ENCODE measurements at regions not wholly inside any gene's neighbourhood (a gene's known extent, or its start where the extent isn't known, plus 50 kb on each side); places are given as distances from the start of the nearest gene placed in this dataset.
"Not testable (repeated sequence)": the region's sequence is repeated elsewhere in the genome, so short reads cannot be mapped to it uniquely, and the experiment has no call there.

- Histone ChIP-seq H3K4me1 (ENCODE audit: insufficient read depth, low read length) (no peaks in the 10 kb centered on the region), H3K27ac (ENCODE audit: low read depth, low read length) (no peak overlapping the region), H3K9ac (ENCODE audit: low read length) (no peak overlapping the region), H4K20me1 (ENCODE audit: insufficient read depth, low read length) (no peaks in the 10 kb centered on the region), H3K27me3 (ENCODE audit: insufficient read depth, low read length) (no peaks in the 10 kb centered on the region), H3K4me3 (ENCODE audit: insufficient read depth, low read depth, low read length) (no peak overlapping the region), H3K4me2 (ENCODE audit: low read length) (no peak overlapping the region), H3K9me3 (ENCODE audit: insufficient read depth, low read depth, low read length) (no peaks in the 10 kb centered on the region), H2AFZ (ENCODE audit: low read depth, low read length) (no peak overlapping the region), H3K36me3 (ENCODE audit: insufficient read depth, low read length) (no peaks in the 10 kb centered on the region), H3K79me2 (ENCODE audit: insufficient read depth, low read length) (no peaks in the 10 kb centered on the region)
- no peak for DNase-seq (ENCODE audit: low read depth)
- Mint-ChIP-seq H3K4me3 (ENCODE audit: unreplicated experiment) (no peak overlapping the region), H3K4me1 (ENCODE audit: low read depth, unreplicated experiment) (peaks cover 4% of the 10 kb centered on the region), H3K27ac (ENCODE audit: unreplicated experiment) (no peak overlapping the region), H3K36me3 (ENCODE audit: low read depth, unreplicated experiment) (no peaks in the 10 kb centered on the region), H3K27me3 (ENCODE audit: low read depth, unreplicated experiment) (no peaks in the 10 kb centered on the region), H3K9me3 (ENCODE audit: unreplicated experiment) (peaks cover 3% of the 10 kb centered on the region)
- no peak for FAIRE-seq
- no peak for TF ChIP-seq CTCF (IDR thresholded peaks at IDR 0.05; ENCODE audit: insufficient read depth, low read depth, low read length)
- no peak for TF ChIP-seq EZH2 (IDR thresholded peaks at IDR 0.05; ENCODE audit: insufficient read depth, low read length)
These were observed 94.4 kb upstream of the HCCS start for GRCh38 chrX:11016728-11017127.

- H3K27ac Mint-ChIP-seq (ENCODE audit: unreplicated experiment); H3K27me3 Mint-ChIP-seq (ENCODE audit: low read depth, unreplicated experiment); H3K27me3 ChIP-seq (ENCODE audit: insufficient read depth, low read length); H3K9ac ChIP-seq (ENCODE audit: low read length); H3K4me1 Mint-ChIP-seq (ENCODE audit: low read depth, unreplicated experiment); H3K4me2 ChIP-seq (ENCODE audit: low read length); H4K20me1 ChIP-seq (ENCODE audit: insufficient read depth, low read length); H3K9me3 Mint-ChIP-seq (ENCODE audit: unreplicated experiment); H3K79me2 ChIP-seq (ENCODE audit: insufficient read depth, low read length); DNase-seq (ENCODE audit: low read depth); H3K4me3 Mint-ChIP-seq (ENCODE audit: unreplicated experiment); FAIRE-seq; H3K36me3 ChIP-seq (ENCODE audit: insufficient read depth, low read length); H3K4me1 ChIP-seq (ENCODE audit: insufficient read depth, low read length); H3K27ac ChIP-seq (ENCODE audit: low read depth, low read length); H3K36me3 Mint-ChIP-seq (ENCODE audit: low read depth, unreplicated experiment); H3K9me3 ChIP-seq (ENCODE audit: insufficient read depth, low read depth, low read length); H3K4me3 ChIP-seq (ENCODE audit: insufficient read depth, low read depth, low read length); H2AFZ ChIP-seq (ENCODE audit: low read depth, low read length): not testable (repeated sequence)
These were observed 88.5 kb upstream of the HCCS start for GRCh38 chrX:11022588-11022987.

- no peak overlapping the region for H3K27ac ChIP-seq (ENCODE audit: low read depth, low read length)
- H3K4me1 ChIP-seq (ENCODE audit: insufficient read depth, low read length): no peaks in the 10 kb centered on the region
- H3K9me3 Mint-ChIP-seq (ENCODE audit: unreplicated experiment): peaks cover under 1% of the 10 kb centered on the region
- no peak overlapping the region for H3K4me3 Mint-ChIP-seq (ENCODE audit: unreplicated experiment)
- H3K27me3 Mint-ChIP-seq (ENCODE audit: low read depth, unreplicated experiment): no peaks in the 10 kb centered on the region
- no peaks in the 10 kb centered on the region for H3K27me3 ChIP-seq (ENCODE audit: insufficient read depth, low read length)
- H3K79me2 ChIP-seq (ENCODE audit: insufficient read depth, low read length): no peaks in the 10 kb centered on the region
- no peaks in the 10 kb centered on the region for H4K20me1 ChIP-seq (ENCODE audit: insufficient read depth, low read length)
- FAIRE-seq (no peak), DNase-seq (ENCODE audit: low read depth) (no peak)
- H3K9me3 ChIP-seq (ENCODE audit: insufficient read depth, low read depth, low read length): no peaks in the 10 kb centered on the region
- H3K36me3 Mint-ChIP-seq (ENCODE audit: low read depth, unreplicated experiment): no peaks in the 10 kb centered on the region
- no peak overlapping the region for H2AFZ ChIP-seq (ENCODE audit: low read depth, low read length)
- H3K4me2 ChIP-seq (ENCODE audit: low read length): no peak overlapping the region
- no peak overlapping the region for H3K4me3 ChIP-seq (ENCODE audit: insufficient read depth, low read depth, low read length)
- no peak overlapping the region for H3K27ac Mint-ChIP-seq (ENCODE audit: unreplicated experiment)
- H3K9ac ChIP-seq (ENCODE audit: low read length): no peak overlapping the region
- TF ChIP-seq EZH2 (IDR thresholded peaks at IDR 0.05; ENCODE audit: insufficient read depth, low read length) (no peak), CTCF (IDR thresholded peaks at IDR 0.05; ENCODE audit: insufficient read depth, low read depth, low read length) (no peak)
- H3K4me1 Mint-ChIP-seq (ENCODE audit: low read depth, unreplicated experiment): no peaks in the 10 kb centered on the region
- no peaks in the 10 kb centered on the region for H3K36me3 ChIP-seq (ENCODE audit: insufficient read depth, low read length)
These were observed 71.2 kb upstream of the HCCS start for GRCh38 chrX:11039926-11040325.

Measured in astrocyte (in vitro differentiated cells and primary cell).